Esophagus squamous epithelium (tissue), 4 donors: ENCODE measurements at regions not wholly inside any gene's neighbourhood (a gene's known extent, or its start where the extent isn't known, plus 50 kb on each side); places are given as distances from the start of the nearest gene placed in this dataset.

Source experiments
- CTCF ChIP-seq, 6 experiments: fragments of 450-650 bp in 4 of 6; fragments of 200-600 bp in 2 of 6; sonication (generic) in 2 of 6; IDR thresholded peaks; one replicate each; pipeline ENCODE4 v1.5.1; 2016 to 2019; ENCODE audit warnings: antibody characterized with exemption in 6 of 6, mild to moderate bottlenecking in 4 of 6, moderate library complexity in 4 of 6
- POLR2A ChIP-seq, 4 donors: fragments of 450-650 bp; IDR thresholded peaks; one replicate each; pipeline ENCODE4 v1.6.1; 2017; ENCODE audit warnings: antibody characterized with exemption in 4 of 4, mild to moderate bottlenecking in 4 of 4, moderate library complexity in 3 of 4

GRCh38 chr2:21759819-21760218 lies 636.1 kb downstream of the TDRD15 start:
- TF ChIP-seq CTCF (IDR thresholded peaks at IDR 0.05) (no peak), POLR2A (IDR thresholded peaks at IDR 0.05) (no peak)
